Osteoblast (primary cell): ENCODE measurements at regions not wholly inside any gene's neighbourhood (a gene's known extent, or its start where the extent isn't known, plus 50 kb on each side); places are given as distances from the start of the nearest gene placed in this dataset.

Experiments
- DNase-seq: peaks from one replicate; pipeline ENCODE4 v3.0.0; 2011; ENCODE audit warnings: low spot score, mixed read lengths; ENCODE audit not compliant: insufficient read length; ENCODE audit errors: missing footprints
- H2AFZ ChIP-seq: 2 replicates; pipeline ENCODE4 v1.6.0; 2011; ENCODE audit warnings: mild to moderate bottlenecking, low read length
- H3K27ac ChIP-seq: 2 replicates; pipeline ENCODE4 v1.5.1; 2011; ENCODE audit warnings: mild to moderate bottlenecking, low read depth, low read length, moderate library complexity
- H3K27me3 ChIP-seq: 2 replicates; pipeline ENCODE4 v1.6.0; 2012; ENCODE audit warnings: mild to moderate bottlenecking, control low read depth, inconsistent platforms, low read length, moderate library complexity; ENCODE audit not compliant: insufficient read depth
- H3K36me3 ChIP-seq: 2 replicates; pipeline ENCODE4 v1.5.1; 2011; ENCODE audit warnings: mild to moderate bottlenecking, low read length, control low read depth, moderate library complexity; ENCODE audit not compliant: insufficient read depth
- H3K4me1 ChIP-seq: 2 replicates; pipeline ENCODE4 v1.5.1; 2011; ENCODE audit warnings: mild to moderate bottlenecking, low read length, control low read depth, moderate library complexity; ENCODE audit not compliant: insufficient read depth
- H3K4me2 ChIP-seq: 2 replicates; pipeline ENCODE4 v1.6.0; 2011; ENCODE audit warnings: mild to moderate bottlenecking, low read length; ENCODE audit not compliant: insufficient read depth
- H3K4me3 ChIP-seq: fragments of 200-600 bp; sonication (generic); 3 replicates; pipeline ENCODE4 v1.5.1; 2012; ENCODE audit warnings: mild to moderate bottlenecking, low read length, inconsistent platforms; ENCODE audit not compliant: insufficient read depth
- H3K79me2 ChIP-seq: 2 replicates; pipeline ENCODE4 v1.6.0; 2012; ENCODE audit warnings: mild to moderate bottlenecking, low read length, control low read depth, inconsistent platforms; ENCODE audit not compliant: insufficient read depth
- H3K9me3 ChIP-seq: 2 replicates; pipeline ENCODE4 v1.5.1; 2011; ENCODE audit warnings: low read depth, low read length, control low read depth
- H4K20me1 ChIP-seq: 2 replicates; pipeline ENCODE4 v1.6.0; 2012; ENCODE audit warnings: mild to moderate bottlenecking, low read length, control low read depth; ENCODE audit not compliant: insufficient read depth
- TF ChIP-seq, protein P1 (sequence below): IDR thresholded peaks from 2 replicates; pipeline ENCODE4 v1.5.1; 2011; ENCODE audit warnings: mild to moderate bottlenecking, low read depth, low read length, moderate library complexity; ENCODE audit errors: extremely low read depth

DNA sequence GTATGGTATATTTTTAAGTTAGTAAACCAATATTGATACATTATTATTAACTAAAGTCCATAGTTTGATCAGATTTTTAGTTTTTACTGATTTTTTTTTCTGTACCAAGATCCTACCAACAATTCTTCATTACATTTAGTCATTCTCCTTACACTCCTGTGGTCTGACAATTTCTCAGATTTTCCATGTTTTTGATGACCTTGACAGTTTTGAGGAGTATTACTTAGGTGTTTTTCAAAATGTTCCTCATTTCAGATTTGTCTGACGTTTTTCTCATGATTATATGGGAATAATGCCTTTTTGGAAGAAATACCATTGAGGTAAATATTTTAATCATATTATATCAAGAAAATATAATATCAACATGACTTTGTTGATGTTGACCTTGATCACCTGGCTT lies 423.8 kb downstream of the PPP4R3C start:
- Histone ChIP-seq H3K4me2 (no peak overlapping the region), H3K9me3 (no peaks in the 10 kb centered on the region), H3K4me3 (no peak overlapping the region), H3K4me1 (no peaks in the 10 kb centered on the region), H3K79me2 (no peaks in the 10 kb centered on the region), H3K36me3 (no peaks in the 10 kb centered on the region), H4K20me1 (no peaks in the 10 kb centered on the region), H2AFZ (no peak overlapping the region), H3K27me3 (no peaks in the 10 kb centered on the region), H3K27ac (no peak overlapping the region)
- no peak for DNase-seq
- TF ChIP-seq, protein P1, sequence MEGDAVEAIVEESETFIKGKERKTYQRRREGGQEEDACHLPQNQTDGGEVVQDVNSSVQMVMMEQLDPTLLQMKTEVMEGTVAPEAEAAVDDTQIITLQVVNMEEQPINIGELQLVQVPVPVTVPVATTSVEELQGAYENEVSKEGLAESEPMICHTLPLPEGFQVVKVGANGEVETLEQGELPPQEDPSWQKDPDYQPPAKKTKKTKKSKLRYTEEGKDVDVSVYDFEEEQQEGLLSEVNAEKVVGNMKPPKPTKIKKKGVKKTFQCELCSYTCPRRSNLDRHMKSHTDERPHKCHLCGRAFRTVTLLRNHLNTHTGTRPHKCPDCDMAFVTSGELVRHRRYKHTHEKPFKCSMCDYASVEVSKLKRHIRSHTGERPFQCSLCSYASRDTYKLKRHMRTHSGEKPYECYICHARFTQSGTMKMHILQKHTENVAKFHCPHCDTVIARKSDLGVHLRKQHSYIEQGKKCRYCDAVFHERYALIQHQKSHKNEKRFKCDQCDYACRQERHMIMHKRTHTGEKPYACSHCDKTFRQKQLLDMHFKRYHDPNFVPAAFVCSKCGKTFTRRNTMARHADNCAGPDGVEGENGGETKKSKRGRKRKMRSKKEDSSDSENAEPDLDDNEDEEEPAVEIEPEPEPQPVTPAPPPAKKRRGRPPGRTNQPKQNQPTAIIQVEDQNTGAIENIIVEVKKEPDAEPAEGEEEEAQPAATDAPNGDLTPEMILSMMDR: no peak

DNA sequence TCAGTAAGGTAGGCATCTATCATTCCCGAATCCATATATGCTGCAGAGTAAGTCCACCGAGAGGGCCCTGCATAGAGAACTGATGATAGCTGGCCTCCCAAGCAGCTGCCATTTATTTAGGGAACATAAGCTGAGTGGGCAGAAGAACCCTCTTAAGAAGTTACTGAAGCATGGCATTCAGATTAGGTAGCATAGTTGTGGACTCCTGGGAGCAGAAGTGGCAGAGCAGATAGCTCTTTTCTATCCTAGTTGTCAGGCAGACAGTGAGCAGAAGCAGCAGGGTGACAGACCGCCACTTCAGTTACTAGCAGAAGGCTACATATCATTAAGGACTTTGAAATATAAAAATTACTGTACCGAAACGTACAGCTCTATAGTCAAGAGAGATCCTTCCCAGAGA lies 454.7 kb downstream of the PPP4R3C start:
- H3K79me2 ChIP-seq: no peaks in the 10 kb centered on the region
- H3K36me3 ChIP-seq: no peaks in the 10 kb centered on the region
- H3K27me3 ChIP-seq: no peaks in the 10 kb centered on the region
- H3K27ac ChIP-seq: no peak overlapping the region
- no peak overlapping the region for H2AFZ ChIP-seq
- H3K4me3 ChIP-seq: no peak overlapping the region
- no peaks in the 10 kb centered on the region for H3K4me1 ChIP-seq
- no peak overlapping the region for H3K4me2 ChIP-seq
- H4K20me1 ChIP-seq: no peaks in the 10 kb centered on the region
- no peaks in the 10 kb centered on the region for H3K9me3 ChIP-seq
- no peak for DNase-seq
- TF ChIP-seq, protein P1: no peak

- TF ChIP-seq, protein P1: no peak
- H3K4me1 ChIP-seq: no peaks in the 10 kb centered on the region
- no peak for DNase-seq
- no peaks in the 10 kb centered on the region for H3K79me2 ChIP-seq
- H2AFZ ChIP-seq: no peak overlapping the region
- no peaks in the 10 kb centered on the region for H3K36me3 ChIP-seq
- no peaks in the 10 kb centered on the region for H4K20me1 ChIP-seq
- no peak overlapping the region for H3K4me3 ChIP-seq
- H3K27ac ChIP-seq: no peak overlapping the region
- H3K9me3 ChIP-seq: no peaks in the 10 kb centered on the region
- no peak overlapping the region for H3K4me2 ChIP-seq
- H3K27me3 ChIP-seq: no peaks in the 10 kb centered on the region
Observed at GRCh38 chrX:26999634-27000033, 463.5 kb downstream of the PPP4R3C start.

DNA sequence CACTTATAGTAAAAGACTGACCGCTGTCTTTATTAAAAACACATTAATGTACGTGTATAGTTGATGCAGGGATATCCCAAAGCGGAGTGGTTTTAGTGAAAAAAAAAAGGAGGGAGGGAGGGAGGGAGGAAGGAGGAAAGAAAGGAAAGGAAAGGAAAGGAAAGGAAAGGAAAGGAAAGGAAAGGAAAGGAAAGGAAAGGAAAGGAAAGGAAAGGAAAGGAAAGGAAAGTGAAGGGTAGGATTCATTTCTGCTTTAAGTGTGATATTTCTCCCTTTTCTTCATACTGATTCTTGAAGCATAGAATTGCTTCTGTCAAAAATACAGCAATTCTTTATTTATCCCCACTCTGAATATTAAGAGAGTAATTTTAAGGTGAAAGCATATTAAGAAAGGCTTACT lies 504.9 kb downstream of the PPP4R3C start:
- no peaks in the 10 kb centered on the region for H3K27me3 ChIP-seq
- H3K79me2 ChIP-seq: no peaks in the 10 kb centered on the region
- H3K27ac ChIP-seq: no peak overlapping the region
- TF ChIP-seq, protein P1: no peak
- H2AFZ ChIP-seq: no peak overlapping the region
- no peaks in the 10 kb centered on the region for H3K4me1 ChIP-seq
- H3K4me2 ChIP-seq: no peak overlapping the region
- no peak overlapping the region for H3K4me3 ChIP-seq
- no peak for DNase-seq
- no peaks in the 10 kb centered on the region for H3K36me3 ChIP-seq
- H4K20me1 ChIP-seq: no peaks in the 10 kb centered on the region
- H3K9me3 ChIP-seq: peaks cover 3% of the 10 kb centered on the region
